GM18519 (cell line): ENCODE measurements at regions not wholly inside any gene's neighbourhood (a gene's known extent, or its start where the extent isn't known, plus 50 kb on each side); places are given as distances from the start of the nearest gene placed in this dataset.

Source experiments
- ATAC-seq: cut with Tn5 transposase; IDR thresholded peaks from one replicate; pipeline ENCODE4 v1.9.1; 2021; ENCODE audit warnings: mild to moderate bottlenecking, moderate library complexity; ENCODE audit not compliant: unreplicated experiment, low FRiP score

DNA sequence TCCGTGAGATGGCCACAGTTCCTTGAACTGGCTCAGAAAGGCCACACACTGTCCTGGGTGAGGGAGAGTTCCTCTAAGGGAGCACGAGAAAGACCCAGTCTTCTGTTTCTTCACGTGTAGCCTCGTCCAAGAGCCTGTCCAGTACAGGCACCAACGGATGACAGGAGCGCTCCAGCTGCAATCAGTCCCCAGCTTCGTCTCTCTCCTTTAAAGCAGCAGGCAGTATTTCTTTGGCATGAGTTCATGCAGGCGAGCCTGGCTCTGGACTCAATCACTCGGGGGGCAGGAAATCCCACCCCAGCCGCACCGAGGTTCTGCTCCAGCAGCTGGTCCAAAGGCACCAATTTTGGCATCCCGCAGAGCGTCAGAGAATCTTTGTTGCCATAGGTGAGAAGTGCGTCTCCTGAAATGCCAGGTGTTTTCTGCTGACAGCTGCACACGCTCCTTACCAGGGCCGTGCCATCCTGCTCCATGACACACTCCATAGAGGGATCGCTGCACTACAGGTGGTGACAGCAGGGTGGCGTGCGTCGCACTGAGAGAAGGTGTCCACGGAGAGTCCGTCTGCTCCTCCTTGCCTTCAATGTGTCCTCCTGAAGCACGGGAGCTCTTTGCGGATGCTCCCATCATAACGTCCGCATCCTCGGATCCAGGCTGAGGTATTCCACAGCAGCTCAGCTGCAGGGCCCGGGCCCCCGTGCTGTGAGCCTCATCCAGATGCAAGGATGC, 59.6 kb upstream of the AFDN start:
- no peak for ATAC-seq

- ATAC-seq, result no peak
These were observed 59.0 kb upstream of the AFDN start for GRCh38 chr6:167767715-167768107.

GRCh38 chr6:167768471-167769215, 58.1 kb upstream of the AFDN start:
- no peak for ATAC-seq

DNA sequence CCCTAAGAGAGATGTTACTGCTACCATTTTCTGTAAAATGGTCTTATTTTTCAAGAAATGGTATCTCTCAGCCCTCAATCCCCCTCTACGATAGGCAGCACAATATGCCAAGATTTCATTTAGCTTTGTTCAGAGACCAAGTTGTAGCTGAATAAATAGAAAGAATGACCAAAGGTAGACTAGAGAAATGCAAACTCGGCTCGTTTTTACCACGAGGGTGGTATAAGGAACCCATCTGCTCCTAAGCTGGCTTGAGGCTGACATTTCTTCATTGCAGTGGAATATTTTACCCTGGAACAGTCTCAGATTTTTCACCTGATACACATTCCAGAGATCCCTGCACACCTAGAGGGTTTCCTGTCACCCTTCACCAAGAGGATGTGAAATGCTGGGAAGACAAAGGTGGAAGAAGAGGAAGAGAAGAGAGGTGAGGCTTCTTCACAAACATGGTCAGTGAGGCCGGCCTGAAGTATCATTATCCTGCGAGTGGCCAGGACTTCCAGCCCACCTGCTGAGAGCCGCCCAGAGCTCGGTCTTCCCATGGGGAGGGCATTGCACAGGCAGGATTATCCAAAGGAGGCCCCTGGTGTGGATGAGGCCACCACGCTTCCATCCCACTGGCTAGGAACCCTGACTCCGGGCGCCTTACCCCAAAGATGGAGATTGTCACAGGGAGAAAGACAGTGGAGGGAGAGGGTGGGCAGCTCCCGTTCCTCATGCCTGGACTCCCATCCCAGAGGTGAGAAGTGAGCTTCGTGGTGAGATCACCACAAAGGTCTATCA, 57.1 kb upstream of the AFDN start:
- no peak for ATAC-seq

GRCh38 chr6:167770291-167770955, 56.3 kb upstream of the AFDN start:
- no peak for ATAC-seq

GRCh38 chr6:167774881-167775280, 51.8 kb upstream of the AFDN start:
- ATAC-seq, result no peak

DNA sequence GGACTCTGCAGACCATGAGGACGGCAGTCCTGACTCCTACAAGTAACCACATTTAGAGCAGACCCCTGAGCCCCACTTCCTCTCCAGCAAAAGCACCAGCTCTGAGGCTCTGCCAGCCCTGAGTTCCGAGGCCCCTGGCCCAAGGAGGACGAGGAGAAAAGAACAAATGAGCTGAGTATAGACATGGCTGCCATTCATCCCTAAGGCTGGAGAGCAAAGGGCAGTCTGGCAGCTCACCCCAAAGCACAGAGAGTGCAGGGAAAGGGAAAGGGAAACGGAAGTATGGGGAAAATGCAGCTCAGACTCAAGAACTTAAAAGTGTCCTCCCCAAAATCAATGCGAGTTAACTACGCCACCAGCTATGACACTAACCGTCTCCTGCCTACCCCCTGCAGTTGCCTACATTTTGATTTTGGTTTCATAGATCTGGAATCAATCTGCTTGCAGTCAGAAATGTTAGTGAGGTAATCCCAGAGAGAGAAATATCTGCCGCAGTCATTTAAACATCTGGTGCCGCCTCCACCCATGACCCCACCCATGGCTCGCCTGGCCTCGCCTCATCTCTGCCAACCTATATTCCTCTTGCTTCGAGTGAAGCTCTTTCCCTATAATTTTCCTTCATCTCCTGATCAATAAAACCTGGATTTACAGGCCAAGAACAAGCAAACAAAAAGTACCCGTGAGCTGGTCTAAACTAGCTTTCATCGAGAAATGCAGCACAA, 49.6 kb upstream of the AFDN start:
- no peak for ATAC-seq
